Bronchial epithelial cell (primary cell): ENCODE measurements at regions not wholly inside any gene's neighbourhood (a gene's known extent, or its start where the extent isn't known, plus 50 kb on each side); places are given as distances from the start of the nearest gene placed in this dataset.
A peak's percentile ranks its signal among the peaks of the same experiment; 100 is the strongest.

Experiments used
- DNase-seq: peaks from one replicate; pipeline ENCODE4 v3.0.0-alpha.2; 2010; ENCODE audit warnings: low read depth
- FAIRE-seq: peaks from 2 replicates; lab custom pipeline; 2011; peaks lifted over from hg19 to GRCh38; lab: Jason Lieb, UNC
- H3K27me3 ChIP-seq: 2 replicates; pipeline ENCODE4 v1.5.1; 2011; ENCODE audit warnings: low read length; ENCODE audit not compliant: control insufficient read depth, insufficient read depth
- H3K36me3 ChIP-seq: 2 replicates; pipeline ENCODE4 v1.5.1; 2011; ENCODE audit warnings: low read length; ENCODE audit not compliant: control insufficient read depth, insufficient read depth
- H3K4me3 ChIP-seq: 2 replicates; pipeline ENCODE4 v1.5.1; 2011; ENCODE audit warnings: mild to moderate bottlenecking, low read depth, low read length, control low read depth
- CTCF ChIP-seq: IDR thresholded peaks from 2 replicates; pipeline ENCODE4 v1.5.1; 2011; ENCODE audit warnings: mild to moderate bottlenecking, moderate library complexity, low read length, control low read depth, inconsistent platforms; ENCODE audit not compliant: insufficient read depth, severe bottlenecking

GRCh38 chr6:163955756-163956155 lies 541.2 kb downstream of the QKI start:
- Histone ChIP-seq H3K36me3 (no peaks in the 10 kb centered on the region), H3K4me3 (no peak overlapping the region), H3K27me3 (no peaks in the 10 kb centered on the region)
- no peak for FAIRE-seq
- no peak for TF ChIP-seq CTCF
- no peak for DNase-seq

- TF ChIP-seq CTCF = no peak
- Histone ChIP-seq H3K4me3 (no peak overlapping the region), H3K36me3 (no peaks in the 10 kb centered on the region), H3K27me3 (no peaks in the 10 kb centered on the region)
- DNase-seq (no peak), FAIRE-seq (no peak)
Observed at GRCh38 chr6:163955096-163955495, 540.6 kb downstream of the QKI start.

- H3K4me3 ChIP-seq = no peak overlapping the region
- DNase-seq (no peak), FAIRE-seq (no peak)
- H3K27me3 ChIP-seq = no peaks in the 10 kb centered on the region
- H3K36me3 ChIP-seq = no peaks in the 10 kb centered on the region
- no peak for TF ChIP-seq CTCF
Observed at GRCh38 chr6:163954088-163954775, 539.7 kb downstream of the QKI start.

GRCh38 chr6:163952005-163952404 lies 537.5 kb downstream of the QKI start:
- FAIRE-seq (no peak), DNase-seq (no peak)
- Histone ChIP-seq H3K4me3 (no peak overlapping the region), H3K36me3 (no peaks in the 10 kb centered on the region), H3K27me3 (no peaks in the 10 kb centered on the region)
- no peak for TF ChIP-seq CTCF

- FAIRE-seq = no peak
- no peak for DNase-seq
- H3K4me3 ChIP-seq = no peak overlapping the region
- no peaks in the 10 kb centered on the region for H3K36me3 ChIP-seq
- no peaks in the 10 kb centered on the region for H3K27me3 ChIP-seq
- TF ChIP-seq CTCF = no peak
Observed at GRCh38 chr6:163951326-163951725, 536.8 kb downstream of the QKI start.

GRCh38 chr6:163950159-163950558 lies 535.6 kb downstream of the QKI start:
- FAIRE-seq (peak; percentile 52), DNase-seq (peak; percentile 11)
- TF ChIP-seq CTCF = no peak
- Histone ChIP-seq H3K36me3 (no peaks in the 10 kb centered on the region), H3K4me3 (no peak overlapping the region), H3K27me3 (no peaks in the 10 kb centered on the region)
